IMR-90 (cell line): ENCODE measurements at regions not wholly inside any gene's neighbourhood (a gene's known extent, or its start where the extent isn't known, plus 50 kb on each side); places are given as distances from the start of the nearest gene placed in this dataset.

Experiments used
- BHLHE40 ChIP-seq: fragments of 150-350 bp; IDR thresholded peaks from 2 replicates; pipeline ENCODE4 v1.6.1; 2016; ENCODE audit warnings: mild to moderate bottlenecking, low read depth, low read length
- CEBPB ChIP-seq: IDR thresholded peaks from 2 replicates; pipeline ENCODE4 v1.6.1; 2012; ENCODE audit warnings: low read depth, low read length, improper control_type of control experiment
- FOS ChIP-seq: fragments of 150-350 bp; IDR thresholded peaks from 2 replicates; pipeline ENCODE4 v1.6.1; 2016; ENCODE audit warnings: low read depth, low read length
- POLR2A ChIP-seq: IDR thresholded peaks from 2 replicates; pipeline ENCODE4 v1.6.1; 2012; ENCODE audit warnings: mild to moderate bottlenecking, low read depth, low read length
- RAD21 ChIP-seq: IDR thresholded peaks from 2 replicates; pipeline ENCODE4 v1.6.1; 2012; ENCODE audit warnings: low read length, improper control_type of control experiment
- RFX5 ChIP-seq: IDR thresholded peaks from 2 replicates; pipeline ENCODE4 v1.8.0; 2012; ENCODE audit warnings: low read depth, mild to moderate bottlenecking, low read length, moderate library complexity
- TF ChIP-seq, protein P1 (sequence below): conservative IDR thresholded peaks from 2 replicates; pipeline ENCODE4 v1.5.1; 2012; ENCODE audit warnings: mild to moderate bottlenecking, low read depth, low read length, improper control_type of control experiment
- TF ChIP-seq, protein P2 (sequence below): fragments of 150-350 bp; IDR thresholded peaks from 2 replicates; pipeline ENCODE4 v1.6.1; 2016; ENCODE audit warnings: low read depth, mild to moderate bottlenecking, low read length, moderate library complexity, borderline replicate concordance

- TF ChIP-seq FOS (no peak), POLR2A (no peak), RAD21 (no peak), RFX5 (no peak), CEBPB (no peak), BHLHE40 (no peak)
- TF ChIP-seq, protein P1, sequence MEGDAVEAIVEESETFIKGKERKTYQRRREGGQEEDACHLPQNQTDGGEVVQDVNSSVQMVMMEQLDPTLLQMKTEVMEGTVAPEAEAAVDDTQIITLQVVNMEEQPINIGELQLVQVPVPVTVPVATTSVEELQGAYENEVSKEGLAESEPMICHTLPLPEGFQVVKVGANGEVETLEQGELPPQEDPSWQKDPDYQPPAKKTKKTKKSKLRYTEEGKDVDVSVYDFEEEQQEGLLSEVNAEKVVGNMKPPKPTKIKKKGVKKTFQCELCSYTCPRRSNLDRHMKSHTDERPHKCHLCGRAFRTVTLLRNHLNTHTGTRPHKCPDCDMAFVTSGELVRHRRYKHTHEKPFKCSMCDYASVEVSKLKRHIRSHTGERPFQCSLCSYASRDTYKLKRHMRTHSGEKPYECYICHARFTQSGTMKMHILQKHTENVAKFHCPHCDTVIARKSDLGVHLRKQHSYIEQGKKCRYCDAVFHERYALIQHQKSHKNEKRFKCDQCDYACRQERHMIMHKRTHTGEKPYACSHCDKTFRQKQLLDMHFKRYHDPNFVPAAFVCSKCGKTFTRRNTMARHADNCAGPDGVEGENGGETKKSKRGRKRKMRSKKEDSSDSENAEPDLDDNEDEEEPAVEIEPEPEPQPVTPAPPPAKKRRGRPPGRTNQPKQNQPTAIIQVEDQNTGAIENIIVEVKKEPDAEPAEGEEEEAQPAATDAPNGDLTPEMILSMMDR, result no peak
- TF ChIP-seq, protein P2, sequence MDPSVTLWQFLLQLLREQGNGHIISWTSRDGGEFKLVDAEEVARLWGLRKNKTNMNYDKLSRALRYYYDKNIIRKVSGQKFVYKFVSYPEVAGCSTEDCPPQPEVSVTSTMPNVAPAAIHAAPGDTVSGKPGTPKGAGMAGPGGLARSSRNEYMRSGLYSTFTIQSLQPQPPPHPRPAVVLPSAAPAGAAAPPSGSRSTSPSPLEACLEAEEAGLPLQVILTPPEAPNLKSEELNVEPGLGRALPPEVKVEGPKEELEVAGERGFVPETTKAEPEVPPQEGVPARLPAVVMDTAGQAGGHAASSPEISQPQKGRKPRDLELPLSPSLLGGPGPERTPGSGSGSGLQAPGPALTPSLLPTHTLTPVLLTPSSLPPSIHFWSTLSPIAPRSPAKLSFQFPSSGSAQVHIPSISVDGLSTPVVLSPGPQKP, result no peak
These were observed 80.3 kb downstream of the HMHB1 start for GRCh38 chr5:143892271-143892670.
